ENCODE measurements at regions not wholly inside any gene's neighbourhood (a gene's known extent, or its start where the extent isn't known, plus 50 kb on each side); places are given as distances from the start of the nearest gene placed in this dataset.

- Histone ChIP-seq H3K4me3 (no peak overlapping the region), H3K27ac (no peak overlapping the region), H3K9me3 (peaks cover 0 to 8% (median 2%) of the 10 kb centered on the region in 4 donors), H3K4me1 (peaks cover 0 to 12% (median 0%) of the 10 kb centered on the region in 4 donors), H3K36me3 (no peaks in the 10 kb centered on the region), H3K27me3 (no peaks in the 10 kb centered on the region)
- no peak for TF ChIP-seq EP300 (IDR thresholded peaks at IDR 0.05)
- no peak for TF ChIP-seq POLR2A (IDR thresholded peaks at IDR 0.05)
- TF ChIP-seq POLR2AphosphoS5 (IDR thresholded peaks at IDR 0.05), result no peak
- no peak for TF ChIP-seq CTCF (IDR thresholded peaks at IDR 0.05)
- 57 to 85% (median 73%) methylated on average over 1 of the region's 1 CpG for WGBS, 5 donors
- intact Hi-C loops (cut with DNase I; ENCODE audit: low total_unique reads), result no loop called here
- no peak for DNase-seq
Measured at GRCh38 chr6:95686895-95687294, 109.6 kb downstream of the MANEA start.

GRCh38 chr6:95687839-95688238 is 110.5 kb downstream of the MANEA start:
- Histone ChIP-seq H3K36me3 (no peaks in the 10 kb centered on the region), H3K4me3 (no peak overlapping the region), H3K4me1 (peaks cover 0 to 12% (median 0%) of the 10 kb centered on the region in 4 donors), H3K27ac (no peak overlapping the region), H3K9me3 (peaks cover 0 to 8% (median 2%) of the 10 kb centered on the region in 4 donors), H3K27me3 (no peaks in the 10 kb centered on the region)
- no peak for DNase-seq
- intact Hi-C loops (cut with DNase I; ENCODE audit: low total_unique reads), result no loop called here
- TF ChIP-seq POLR2A (IDR thresholded peaks at IDR 0.05) (no peak), POLR2AphosphoS5 (IDR thresholded peaks at IDR 0.05) (no peak), EP300 (IDR thresholded peaks at IDR 0.05) (no peak), CTCF (IDR thresholded peaks at IDR 0.05) (no peak)

GRCh38 chr6:95690328-95690727 is 113.0 kb downstream of the MANEA start:
- DNase-seq, result no peak
- no peaks in the 10 kb centered on the region for H3K36me3 ChIP-seq
- intact Hi-C loops (cut with DNase I; ENCODE audit: low total_unique reads), result no loop called here
- peaks cover 0 to 8% (median 2%) of the 10 kb centered on the region in 4 donors for H3K9me3 ChIP-seq
- 69 to 78% (median 74%) methylated on average over 4 of the region's 4 CpGs for WGBS, 5 donors
- no peaks in the 10 kb centered on the region for H3K27me3 ChIP-seq
- no peak overlapping the region for H3K27ac ChIP-seq
- TF ChIP-seq EP300 (IDR thresholded peaks at IDR 0.05) (no peak), POLR2A (IDR thresholded peaks at IDR 0.05) (no peak), CTCF (IDR thresholded peaks at IDR 0.05) (no peak), POLR2AphosphoS5 (IDR thresholded peaks at IDR 0.05) (no peak)
- peaks cover 0 to 12% (median 0%) of the 10 kb centered on the region in 4 donors for H3K4me1 ChIP-seq
- no peak overlapping the region for H3K4me3 ChIP-seq

GRCh38 chr6:95693108-95693507 is 115.8 kb downstream of the MANEA start:
- no peaks in the 10 kb centered on the region for H3K27me3 ChIP-seq
- DNase-seq, result peak in 1 of 2 donors; percentile 34
- intact Hi-C loops (cut with DNase I; ENCODE audit: low total_unique reads), result no loop called here
- whole genome bisulfite sequencing, 5 donors, result 61 to 70% (median 64%) methylated on average over 3 of the region's 3 CpGs
- H3K9me3 ChIP-seq, result peaks cover 0 to 8% (median 2%) of the 10 kb centered on the region in 4 donors
- no peak overlapping the region for H3K27ac ChIP-seq
- no peak for TF ChIP-seq POLR2A (IDR thresholded peaks at IDR 0.05)
- H3K4me1 ChIP-seq, result no peaks in the 10 kb centered on the region
- no peaks in the 10 kb centered on the region for H3K36me3 ChIP-seq
- H3K4me3 ChIP-seq, result no peak overlapping the region

- Histone ChIP-seq H3K27ac (no peak overlapping the region), H3K36me3 (no peaks in the 10 kb centered on the region), H3K9me3 (no peaks in the 10 kb centered on the region), H3K27me3 (no peaks in the 10 kb centered on the region), H3K4me3 (no peak overlapping the region), H3K4me1 (no peaks in the 10 kb centered on the region)
- no peak for TF ChIP-seq EP300 (IDR thresholded peaks at IDR 0.05)
- TF ChIP-seq POLR2AphosphoS5 (IDR thresholded peaks at IDR 0.05), result no peak
- TF ChIP-seq CTCF (IDR thresholded peaks at IDR 0.05), result no peak
- no peak for TF ChIP-seq POLR2A (IDR thresholded peaks at IDR 0.05)
- 0% methylated on average over 1 of the region's 1 CpG for WGBS, 5 donors
- intact Hi-C loops (cut with DNase I; ENCODE audit: low total_unique reads), result no loop called here
- DNase-seq, result no peak
Measured at GRCh38 chr6:95698271-95698670, 120.9 kb downstream of the MANEA start.

Data from stomach (tissue), 8 donors.